Parathyroid adenoma (tissue), 2 donors: ENCODE measurements at regions not wholly inside any gene's neighbourhood (a gene's known extent, or its start where the extent isn't known, plus 50 kb on each side); places are given as distances from the start of the nearest gene placed in this dataset.
"Not testable (repeated sequence)": the region's sequence is repeated elsewhere in the genome, so short reads cannot be mapped to it uniquely, and the experiment has no call there.

Source experiments
- H2AFZ ChIP-seq: fragments of 300-600 bp; sonication (generic); one replicate; pipeline ENCODE4 v1.7.0; 2017; ENCODE audit warnings: antibody characterized with exemption, mild to moderate bottlenecking
- H3K27ac ChIP-seq: fragments of 300-600 bp; sonication (generic); one replicate; pipeline ENCODE4 v1.7.0; 2017
- H3K27me3 ChIP-seq: fragments of 300-600 bp; sonication (generic); one replicate; pipeline ENCODE4 v1.7.0; 2017; ENCODE audit warnings: low read length; ENCODE audit not compliant: control insufficient read depth, insufficient read depth
- H3K36me3 ChIP-seq: fragments of 300-600 bp; sonication (generic); one replicate; pipeline ENCODE4 v1.7.0; 2017; ENCODE audit warnings: low read length; ENCODE audit not compliant: control insufficient read depth, insufficient read depth
- H3K4me1 ChIP-seq: fragments of 300-600 bp; sonication (generic); one replicate; pipeline ENCODE4 v1.7.0; 2017; ENCODE audit warnings: control low read depth
- H3K4me2 ChIP-seq: fragments of 300-600 bp; sonication (generic); one replicate; pipeline ENCODE4 v1.7.0; 2017; ENCODE audit warnings: low read length
- H3K4me3 ChIP-seq: fragments of 300-600 bp; sonication (generic); one replicate; pipeline ENCODE4 v1.7.0; 2017; ENCODE audit warnings: low read depth, low read length
- H3K79me2 ChIP-seq: fragments of 300-600 bp; sonication (generic); one replicate; pipeline ENCODE4 v1.7.0; 2017; ENCODE audit warnings: control low read depth
- H3K9ac ChIP-seq: fragments of 300-600 bp; sonication (generic); one replicate; pipeline ENCODE4 v1.7.0; 2017; ENCODE audit warnings: mild to moderate bottlenecking
- H3K9me3 ChIP-seq: fragments of 300-600 bp; sonication (generic); one replicate; pipeline ENCODE4 v1.7.0; 2017; ENCODE audit warnings: low read length; ENCODE audit not compliant: control insufficient read depth
- CTCF ChIP-seq: fragments of 300-600 bp; sonication (generic); IDR thresholded peaks from one replicate; pipeline ENCODE4 v1.7.0; 2017; ENCODE audit warnings: antibody characterized with exemption, mild to moderate bottlenecking
- donor health status: primary hyperparathyroidism.

- Histone ChIP-seq H3K36me3 (no peaks in the 10 kb centered on the region), H3K4me2 (no peak overlapping the region), H3K4me3 (no peak overlapping the region), H3K27me3 (no peaks in the 10 kb centered on the region), H3K9me3 (no peaks in the 10 kb centered on the region), H2AFZ (no peak overlapping the region), H3K4me1 (no peaks in the 10 kb centered on the region), H3K9ac (no peak overlapping the region), H3K27ac (no peak overlapping the region), H3K79me2 (no peaks in the 10 kb centered on the region)
- TF ChIP-seq CTCF: no peak
Observed at GRCh38 chr16:8084302-8084701, 506.0 kb downstream of the TMEM114 start.

- no peaks in the 10 kb centered on the region for H3K36me3 ChIP-seq
- H3K9ac ChIP-seq: no peak overlapping the region
- no peak overlapping the region for H3K27ac ChIP-seq
- no peaks in the 10 kb centered on the region for H3K4me1 ChIP-seq
- H3K9me3 ChIP-seq: no peaks in the 10 kb centered on the region
- H3K27me3 ChIP-seq: no peaks in the 10 kb centered on the region
- no peak overlapping the region for H3K4me3 ChIP-seq
- H3K4me2 ChIP-seq: no peak overlapping the region
- H2AFZ ChIP-seq: no peak overlapping the region
- no peak for TF ChIP-seq CTCF
- H3K79me2 ChIP-seq: no peaks in the 10 kb centered on the region
Observed at GRCh38 chr16:8083560-8083959, 506.8 kb downstream of the TMEM114 start.

DNA sequence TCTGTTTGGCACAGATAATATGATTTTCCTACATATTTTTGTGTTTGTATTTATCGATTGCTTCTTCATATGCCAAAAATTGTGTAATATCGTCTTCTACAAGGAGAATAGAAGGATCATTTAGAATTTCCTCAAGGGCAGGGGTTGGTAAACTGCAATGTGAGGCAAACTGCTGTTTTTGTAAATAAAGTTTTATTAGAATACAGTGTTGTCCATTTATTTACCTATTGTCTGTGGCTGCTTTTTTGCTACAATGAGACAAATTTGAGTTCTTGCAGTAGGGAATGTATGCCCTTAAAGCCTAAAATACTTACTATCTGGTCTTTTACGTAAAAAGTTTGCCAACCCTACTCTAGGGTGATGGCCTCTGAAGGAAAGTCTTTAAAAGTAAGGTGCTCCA, 509.5 kb downstream of the TMEM114 start:
- Histone ChIP-seq H3K4me1 (no peaks in the 10 kb centered on the region), H3K36me3 (no peaks in the 10 kb centered on the region), H3K4me2 (no peak overlapping the region), H3K27ac (no peak overlapping the region), H3K27me3 (no peaks in the 10 kb centered on the region), H2AFZ (no peak overlapping the region), H3K9me3 (no peaks in the 10 kb centered on the region), H3K9ac (no peak overlapping the region), H3K4me3 (no peak overlapping the region), H3K79me2 (no peaks in the 10 kb centered on the region)
- TF ChIP-seq CTCF: no peak

DNA sequence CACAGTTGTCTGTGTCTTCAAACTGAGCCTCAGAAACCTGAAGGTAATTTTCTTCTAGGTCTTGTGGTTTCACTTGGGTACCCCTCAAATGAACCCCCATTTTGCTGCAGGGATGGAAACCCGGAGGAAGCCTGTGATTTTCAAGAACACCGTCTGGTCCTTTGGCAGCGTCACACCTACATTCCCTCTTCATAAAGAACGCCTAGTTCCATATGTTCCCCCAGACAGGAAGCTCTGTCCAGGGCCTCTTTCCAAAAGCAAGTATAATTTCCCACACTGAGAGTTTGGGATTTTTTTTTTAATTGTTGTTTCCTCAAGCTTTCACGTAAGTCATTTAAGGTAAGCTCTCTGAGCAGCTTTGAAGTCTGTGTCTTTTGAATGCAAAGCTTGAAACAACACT, 515.0 kb downstream of the TMEM114 start:
- Histone ChIP-seq H3K9ac (no peak overlapping the region), H3K27ac (no peak overlapping the region), H2AFZ (no peak overlapping the region), H3K79me2 (no peaks in the 10 kb centered on the region), H3K4me1 (no peaks in the 10 kb centered on the region), H3K36me3 (no peaks in the 10 kb centered on the region), H3K27me3 (no peaks in the 10 kb centered on the region), H3K4me2 (no peak overlapping the region), H3K9me3 (no peaks in the 10 kb centered on the region), H3K4me3 (no peak overlapping the region)
- TF ChIP-seq CTCF: no peak

DNA sequence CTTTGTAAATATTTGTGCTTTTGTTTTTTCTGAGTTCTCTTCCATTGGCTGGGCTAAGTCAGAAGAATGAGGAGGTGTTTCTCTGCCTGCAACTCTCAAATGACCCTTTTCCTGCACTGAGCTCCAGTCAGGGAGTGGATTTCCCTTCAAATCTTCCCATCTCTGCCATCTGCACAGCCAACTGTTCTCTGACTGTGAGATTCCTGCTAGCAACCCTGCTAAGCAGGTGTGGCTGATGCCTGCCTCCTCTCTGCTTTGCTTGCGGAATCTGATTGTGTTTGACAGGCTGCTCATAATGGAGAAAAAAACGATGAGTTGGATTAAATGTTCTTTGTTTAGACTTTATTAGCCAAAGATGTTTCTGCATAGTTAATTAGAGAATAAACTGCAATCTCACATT, 519.8 kb downstream of the TMEM114 start:
- no peak overlapping the region for H2AFZ ChIP-seq
- no peak overlapping the region for H3K27ac ChIP-seq
- no peaks in the 10 kb centered on the region for H3K79me2 ChIP-seq
- no peaks in the 10 kb centered on the region for H3K9me3 ChIP-seq
- no peak overlapping the region for H3K4me3 ChIP-seq
- no peak overlapping the region for H3K9ac ChIP-seq
- H3K36me3 ChIP-seq: no peaks in the 10 kb centered on the region
- H3K4me2 ChIP-seq: no peak overlapping the region
- H3K27me3 ChIP-seq: no peaks in the 10 kb centered on the region
- no peaks in the 10 kb centered on the region for H3K4me1 ChIP-seq
- no peak for TF ChIP-seq CTCF

DNA sequence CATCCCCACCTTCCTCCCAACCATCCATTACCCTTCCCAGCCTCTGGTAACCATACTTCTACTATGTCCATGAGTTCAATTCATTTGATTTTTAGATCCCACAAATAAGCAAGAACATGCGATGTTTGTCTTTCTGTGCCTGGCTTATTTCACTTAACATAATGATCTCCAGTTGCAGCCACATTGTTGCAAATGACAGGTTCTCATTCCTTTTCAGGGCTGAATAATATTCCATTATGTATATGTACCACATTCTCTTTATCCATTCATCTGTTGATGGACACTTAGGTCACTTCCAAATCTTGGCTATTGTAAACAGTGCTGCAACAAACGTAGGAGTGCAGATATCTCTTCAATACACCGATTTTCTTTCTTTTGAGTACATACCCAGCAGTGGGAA, 522.1 kb downstream of the TMEM114 start:
- H3K27ac ChIP-seq, H3K79me2 ChIP-seq, H2AFZ ChIP-seq, H3K9ac ChIP-seq, H3K36me3 ChIP-seq, H3K27me3 ChIP-seq, H3K9me3 ChIP-seq, H3K4me2 ChIP-seq, H3K4me3 ChIP-seq, H3K4me1 ChIP-seq: not testable (repeated sequence)
